HCT116 (cell line): ENCODE measurements at regions not wholly inside any gene's neighbourhood (a gene's known extent, or its start where the extent isn't known, plus 50 kb on each side); places are given as distances from the start of the nearest gene placed in this dataset.

Experiments used
- ATF3 ChIP-seq: IDR thresholded peaks from 2 replicates; pipeline ENCODE4 v1.6.1; 2012
- CEBPB ChIP-seq: IDR thresholded peaks from 2 replicates; pipeline ENCODE4 v1.6.1; 2012; ENCODE audit warnings: low read depth
- CTCF ChIP-seq, 3 experiments: fragments of 200-600 bp in 1 of 3; sonication (generic) in 1 of 3; IDR thresholded peaks in 2 of 3; conservative IDR thresholded peaks in 1 of 3; 2 replicates each; pipeline ENCODE4 v1.5.1; 2012 to 2017; ENCODE audit warnings: low read depth in 2 of 3, low read length in 2 of 3, antibody characterized with exemption in 1 of 3, borderline replicate concordance in 1 of 3, control low read depth in 1 of 3, mild to moderate bottlenecking in 1 of 3, mixed read lengths in 1 of 3, mixed run types in 1 of 3, moderate library complexity in 1 of 3; ENCODE audit not compliant: insufficient read depth in 1 of 3
- ELF1 ChIP-seq: IDR thresholded peaks from 2 replicates; pipeline ENCODE4 v1.6.1; 2012; ENCODE audit warnings: low read depth, borderline replicate concordance
- EZH2 ChIP-seq: fragments of 200-600 bp; sonication (generic); IDR thresholded peaks from 2 replicates; pipeline ENCODE4 v1.6.1; 2017; ENCODE audit warnings: antibody characterized with exemption, mixed run types
- EZH2phosphoT487 ChIP-seq: fragments of 200-600 bp; IDR thresholded peaks from 2 replicates; pipeline ENCODE4 v1.6.1; 2018; ENCODE audit warnings: antibody characterized with exemption, borderline replicate concordance
- MAX ChIP-seq: IDR thresholded peaks from 2 replicates; pipeline ENCODE4 v1.6.1; 2012
- POLR2A ChIP-seq: IDR thresholded peaks from 2 replicates; pipeline ENCODE4 v1.7.0; 2011; ENCODE audit warnings: borderline replicate concordance; ENCODE audit not compliant: insufficient read depth, insufficient read length; ENCODE audit errors: extremely low read depth
- POLR2AphosphoS5 ChIP-seq: IDR thresholded peaks from 2 replicates; pipeline ENCODE4 v1.6.1; 2011; ENCODE audit warnings: mild to moderate bottlenecking, low read depth, low read length, moderate library complexity
- RAD21 ChIP-seq: IDR thresholded peaks from 2 replicates; pipeline ENCODE4 v1.6.1; 2012; ENCODE audit warnings: low read depth, mild to moderate bottlenecking
- SIN3A ChIP-seq: IDR thresholded peaks from 2 replicates; pipeline ENCODE4 v1.6.1; 2012; ENCODE audit warnings: low read depth
- YY1 ChIP-seq: IDR thresholded peaks from 2 replicates; pipeline ENCODE4 v1.6.1; 2011; ENCODE audit warnings: low read length, low read depth, moderate library complexity, mild to moderate bottlenecking; ENCODE audit not compliant: insufficient replicate concordance; ENCODE audit errors: extremely low read depth
- ZFX ChIP-seq: fragments of 450-650 bp; IDR thresholded peaks from 2 replicates; pipeline ENCODE4 v1.6.1; 2017
- ZNF274 ChIP-seq: fragments of 200-500 bp; sonication (Bioruptor generic); IDR thresholded peaks from 2 replicates; pipeline ENCODE4 v1.6.1; 2014; ENCODE audit warnings: mild to moderate bottlenecking, low read depth, low read length, inconsistent platforms

- no peak for TF ChIP-seq CTCF (IDR thresholded peaks at IDR 0.05 in 2 of 3, conservative IDR thresholded peaks at IDR 0.05 in 1 of 3; ENCODE audit: borderline replicate concordance in 1 of 3, insufficient read depth in 1 of 3, low read depth in 2 of 3, low read length in 2 of 3)
- no peak for TF ChIP-seq EZH2
- TF ChIP-seq RAD21: no peak
- no peak for TF ChIP-seq POLR2A
- TF ChIP-seq MAX: no peak
- no peak for TF ChIP-seq ELF1
- TF ChIP-seq CEBPB: no peak
- TF ChIP-seq ZNF274: no peak
- no peak for TF ChIP-seq POLR2AphosphoS5
- no peak for TF ChIP-seq ZFX
- no peak for TF ChIP-seq YY1
- TF ChIP-seq EZH2phosphoT487: no peak
- TF ChIP-seq SIN3A: no peak
- TF ChIP-seq ATF3: no peak
Observed at GRCh38 chr22:27023591-27023990, 366.2 kb downstream of the MIAT start.
